ENCODE measurements at regions not wholly inside any gene's neighbourhood (a gene's known extent, or its start where the extent isn't known, plus 50 kb on each side); places are given as distances from the start of the nearest gene placed in this dataset.

DNA sequence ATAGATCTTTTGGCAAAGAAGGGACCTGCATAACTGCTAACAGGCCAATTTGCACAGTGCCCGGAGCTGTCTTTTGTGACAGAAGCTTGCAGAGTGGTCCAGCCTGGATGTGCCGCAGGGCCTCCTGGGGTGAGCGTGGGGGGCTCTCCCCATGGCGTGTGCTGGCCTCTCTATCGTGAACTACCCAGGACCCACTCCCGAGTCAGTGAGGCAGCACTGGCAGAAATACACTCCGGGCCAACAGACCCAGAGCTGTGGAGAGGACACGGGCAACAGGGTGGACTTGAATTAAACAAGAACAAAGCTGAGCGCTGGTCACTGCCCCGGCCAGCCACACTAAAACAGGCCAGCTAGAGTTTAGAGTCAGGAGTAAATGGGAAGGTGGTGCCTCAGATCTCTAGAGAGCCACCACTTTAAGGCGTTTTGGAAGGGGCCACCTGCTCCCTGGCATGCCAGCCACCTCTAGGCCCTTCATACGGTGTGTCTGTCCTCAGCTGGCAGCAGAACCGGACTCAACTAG lies 152.1 kb downstream of the KLF13 start (continued):
- no peak for TF ChIP-seq BRCA1 (IDR thresholded peaks at IDR 0.05; ENCODE audit: low read depth, low read length)
- TF ChIP-seq HDAC2 (IDR thresholded peaks at IDR 0.05) = no peak

DNA sequence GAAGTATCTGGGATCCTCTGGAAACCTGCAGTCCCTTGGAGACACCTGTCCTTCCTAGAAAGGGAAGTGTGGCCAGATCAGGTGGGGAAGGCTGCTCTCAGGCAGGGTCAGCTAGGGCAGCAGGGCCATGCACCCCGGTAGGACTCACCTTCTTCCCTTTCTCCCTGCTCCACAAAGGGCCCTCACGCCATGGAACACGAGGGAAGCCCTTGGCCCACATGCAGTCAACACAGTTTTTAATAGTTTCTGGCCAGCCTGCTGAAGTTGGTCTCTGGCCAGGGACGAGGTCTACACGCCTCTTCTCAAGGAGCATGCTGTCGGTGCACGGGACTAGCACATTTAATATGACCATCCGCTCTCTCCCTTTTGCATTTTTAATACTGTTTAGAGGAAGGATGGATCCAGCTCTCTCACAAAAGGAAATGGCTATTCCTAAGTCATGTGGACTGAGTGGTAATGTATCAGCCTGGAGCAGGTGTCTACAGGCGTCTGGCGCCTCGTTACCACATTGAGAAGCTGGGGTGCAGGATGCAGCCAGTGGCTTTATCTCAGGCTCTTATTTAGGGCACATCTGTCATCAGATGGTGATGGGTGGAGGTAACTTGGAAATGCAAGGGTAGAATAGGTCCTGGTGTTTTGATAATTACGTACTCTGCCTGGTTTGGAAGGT lies 153.9 kb downstream of the KLF13 start:
- ChIA-PET SMC1A (ENCODE audit: uncharacterized antibody, unreplicated experiment) (interaction anchor here (0.8 to 1.2 kb wide), 3 partner anchors 22 to 155 kb away, joined by 3 to 4 read pairs (median 3); no protein-coding TSS in a partner anchor), RAD21 (ENCODE audit: unreplicated experiment) (interaction anchor here (1.6 kb wide), 1 partner anchor 42 kb away, joined by 5 read pairs; no protein-coding TSS in a partner anchor), CTCF (interaction anchor here (0.5 to 2.3 kb wide), 3 partner anchors 10 to 67 kb away, joined by 3 to 8 read pairs (median 3); no protein-coding TSS in a partner anchor), POLR2A (no interaction called here)
- no peak for ATAC-seq
- FAIRE-seq = no peak
- DNase-seq (ENCODE audit: low read depth, low spot score) = no peak
- Histone ChIP-seq H3K27ac (ENCODE audit: control insufficient read depth, insufficient read depth) (no peak overlapping the region), H3K4me1 (ENCODE audit: control insufficient read depth, insufficient read depth, low read length) (no peaks in the 10 kb centered on the region), H3K79me2 (ENCODE audit: control insufficient read depth, insufficient read depth, low read length) (no peaks in the 10 kb centered on the region), H3K27me3 (replicated peaks in 1 of 2; ENCODE audit: control insufficient read depth in 2 of 2, insufficient read depth in 2 of 2, low read length in 1 of 2) (no peaks in the 10 kb centered on the region; a peak in 2 of 4 replicates), H4K20me1 (ENCODE audit: control insufficient read depth, insufficient read depth) (no peaks in the 10 kb centered on the region), H3K9ac (ENCODE audit: control insufficient read depth, insufficient read depth, low read length) (no peak overlapping the region), H2AFZ (ENCODE audit: control insufficient read depth, low read depth, low read length) (no peak overlapping the region), H3K36me3 (ENCODE audit: control insufficient read depth in 2 of 2, insufficient read depth in 2 of 2, low read length in 1 of 2) (no peaks in the 10 kb centered on the region), H3K9me3 (replicated peaks; ENCODE audit: control insufficient read depth, insufficient read depth, low read length) (no peaks in the 10 kb centered on the region; the same call in 2 of the 3 replicates), H3K4me2 (ENCODE audit: control insufficient read depth, insufficient read depth) (no peak overlapping the region), H3K4me3 (no peak overlapping the region)
- 71% methylated on average over 12 of the region's 12 CpGs for WGBS (ENCODE audit: insufficient coverage, insufficient replicate concordance, low lambda C conversion rate, missing lambda C conversion rate)
- TF ChIP-seq POLR2A (IDR thresholded peaks at IDR 0.05; ENCODE audit: low read depth, low read length) (no peak), IKZF2 (IDR thresholded peaks at IDR 0.05) (no peak), CBFB (IDR thresholded peaks at IDR 0.05; ENCODE audit: low read depth) (no peak), SUZ12 (IDR thresholded peaks at IDR 0.05; ENCODE audit: unreplicated experiment) (no peak), ZNF622 (IDR thresholded peaks at IDR 0.05) (no peak), MYC (IDR thresholded peaks at IDR 0.05; ENCODE audit: insufficient read depth, insufficient read length, insufficient replicate concordance, low read length, severe bottlenecking) (no peak), SMARCA5 (IDR thresholded peaks at IDR 0.05) (no peak), MEF2B (IDR thresholded peaks at IDR 0.05; ENCODE audit: partially characterized antibody, poor library complexity, severe bottlenecking) (no peak), PML (IDR thresholded peaks at IDR 0.05; ENCODE audit: low read length) (no peak), BMI1 (IDR thresholded peaks at IDR 0.05; ENCODE audit: borderline replicate concordance) (no peak), TARDBP (IDR thresholded peaks at IDR 0.05; ENCODE audit: borderline replicate concordance) (no peak), RFX5 (IDR thresholded peaks at IDR 0.05; ENCODE audit: low read depth, low read length) (no peak), STAT1 (conservative IDR thresholded peaks at IDR 0.05) (no peak), KLF5 (IDR thresholded peaks at IDR 0.05; ENCODE audit: partially characterized antibody) (no peak), CHD2 (IDR thresholded peaks at IDR 0.05; ENCODE audit: borderline replicate concordance, low read depth, low read length) (no peak)
- TF ChIP-seq, protein P1, sequence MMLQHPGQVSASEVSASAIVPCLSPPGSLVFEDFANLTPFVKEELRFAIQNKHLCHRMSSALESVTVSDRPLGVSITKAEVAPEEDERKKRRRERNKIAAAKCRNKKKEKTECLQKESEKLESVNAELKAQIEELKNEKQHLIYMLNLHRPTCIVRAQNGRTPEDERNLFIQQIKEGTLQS (IDR thresholded peaks at IDR 0.05; ENCODE audit: borderline replicate concordance, extremely low read depth, low read depth, low read length) = no peak
- TF ChIP-seq, protein P2, sequence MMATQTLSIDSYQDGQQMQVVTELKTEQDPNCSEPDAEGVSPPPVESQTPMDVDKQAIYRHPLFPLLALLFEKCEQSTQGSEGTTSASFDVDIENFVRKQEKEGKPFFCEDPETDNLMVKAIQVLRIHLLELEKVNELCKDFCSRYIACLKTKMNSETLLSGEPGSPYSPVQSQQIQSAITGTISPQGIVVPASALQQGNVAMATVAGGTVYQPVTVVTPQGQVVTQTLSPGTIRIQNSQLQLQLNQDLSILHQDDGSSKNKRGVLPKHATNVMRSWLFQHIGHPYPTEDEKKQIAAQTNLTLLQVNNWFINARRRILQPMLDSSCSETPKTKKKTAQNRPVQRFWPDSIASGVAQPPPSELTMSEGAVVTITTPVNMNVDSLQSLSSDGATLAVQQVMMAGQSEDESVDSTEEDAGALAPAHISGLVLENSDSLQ (IDR thresholded peaks at IDR 0.05) = no peak
- in situ Hi-C loops (cut with MboI) (no loop called here), intact Hi-C loops (cut with micrococcal nuclease; ENCODE audit: unreplicated experiment) (loop anchor here (10.0 kb wide), 1 partner anchor 496 kb away; no protein-coding TSS in a partner anchor)
- BruUV-seq (replicated peaks) = no TSS peak

All from GM12878 (cell line).